HG02588 (cell line): ENCODE measurements at regions not wholly inside any gene's neighbourhood (a gene's known extent, or its start where the extent isn't known, plus 50 kb on each side); places are given as distances from the start of the nearest gene placed in this dataset.
"Not testable (repeated sequence)": the region's sequence is repeated elsewhere in the genome, so short reads cannot be mapped to it uniquely, and the experiment has no call there.

Experiments
- ATAC-seq: cut with Tn5 transposase; IDR thresholded peaks from one replicate; pipeline ENCODE4 v1.9.1; 2021; ENCODE audit warnings: mild to moderate bottlenecking, moderate library complexity; ENCODE audit not compliant: unreplicated experiment

DNA sequence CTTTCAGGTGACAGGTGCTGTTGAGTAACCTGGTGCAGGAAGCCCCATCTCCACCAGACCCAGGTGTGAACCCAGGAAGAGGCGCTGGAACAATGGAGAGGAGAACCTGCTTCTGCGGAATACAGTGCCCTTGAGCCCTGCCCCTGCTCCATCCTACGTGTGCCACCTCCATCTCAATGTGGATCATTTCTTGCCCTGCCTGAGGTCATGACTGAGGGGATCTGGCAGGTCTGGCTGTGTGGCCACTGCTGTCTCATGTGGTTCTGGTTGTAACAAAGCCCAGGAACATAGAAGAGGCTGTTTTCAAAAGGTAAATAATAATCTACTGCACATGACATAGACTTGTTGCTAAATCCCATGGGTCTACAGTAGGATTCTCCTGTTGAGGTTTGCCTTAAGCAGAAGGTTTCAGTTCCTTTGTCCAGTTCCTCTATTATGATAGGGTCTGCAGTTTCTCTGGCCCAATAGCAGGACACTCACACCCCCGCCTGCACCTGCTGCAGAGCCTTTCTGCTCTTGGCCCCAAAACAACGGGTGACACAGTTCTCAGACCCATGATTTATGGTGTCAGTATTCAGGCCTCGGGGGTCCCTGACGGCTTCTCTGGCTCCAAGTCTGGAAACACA is 113.5 kb upstream of the IGLL5 start:
- ATAC-seq = no peak

- not testable (repeated sequence) for ATAC-seq
Measured at GRCh38 chr22:22774762-22775161, 112.9 kb upstream of the IGLL5 start.

GRCh38 chr22:22776121-22776520 is 111.5 kb upstream of the IGLL5 start:
- ATAC-seq = no peak

DNA sequence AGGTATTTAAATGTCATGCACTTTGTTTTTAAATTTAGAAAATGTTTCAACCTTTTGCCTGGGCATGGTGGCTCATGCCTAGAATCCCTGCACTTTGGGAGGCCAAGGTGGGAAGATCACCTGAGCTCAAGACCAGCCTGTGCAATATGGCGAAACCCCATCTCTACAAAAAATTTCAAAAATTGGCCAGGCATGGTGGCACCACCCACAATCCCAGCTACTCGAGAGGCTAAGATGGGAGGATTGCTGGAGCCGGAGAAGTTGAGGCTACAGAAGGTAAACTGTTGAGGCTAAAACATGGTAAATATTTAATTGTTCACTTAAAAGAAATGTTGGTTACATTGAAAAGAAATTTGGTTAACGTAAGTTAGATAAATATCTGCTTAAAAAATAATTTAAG is 108.4 kb upstream of the IGLL5 start:
- ATAC-seq = no peak

DNA sequence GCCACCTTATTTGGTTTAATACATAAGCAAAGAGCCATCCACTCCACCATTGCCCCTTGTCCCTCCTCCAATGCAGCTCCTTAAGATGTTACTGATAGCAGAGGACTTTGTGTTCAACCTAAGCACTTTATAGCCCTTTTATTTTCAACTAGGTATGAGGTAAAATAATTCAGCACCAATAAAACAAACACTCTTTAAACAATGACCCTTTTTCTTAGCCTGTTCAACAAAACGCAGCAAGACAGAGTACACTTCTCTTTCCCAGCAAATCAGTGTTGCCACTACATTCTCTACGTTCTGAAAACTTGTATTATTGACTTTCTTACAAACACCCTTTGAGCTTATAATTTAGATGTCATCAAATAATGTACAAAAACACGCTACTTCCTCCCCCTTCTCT is 104.0 kb upstream of the IGLL5 start:
- no peak for ATAC-seq

GRCh38 chr22:22784249-22785039 is 103.2 kb upstream of the IGLL5 start:
- no peak for ATAC-seq

DNA sequence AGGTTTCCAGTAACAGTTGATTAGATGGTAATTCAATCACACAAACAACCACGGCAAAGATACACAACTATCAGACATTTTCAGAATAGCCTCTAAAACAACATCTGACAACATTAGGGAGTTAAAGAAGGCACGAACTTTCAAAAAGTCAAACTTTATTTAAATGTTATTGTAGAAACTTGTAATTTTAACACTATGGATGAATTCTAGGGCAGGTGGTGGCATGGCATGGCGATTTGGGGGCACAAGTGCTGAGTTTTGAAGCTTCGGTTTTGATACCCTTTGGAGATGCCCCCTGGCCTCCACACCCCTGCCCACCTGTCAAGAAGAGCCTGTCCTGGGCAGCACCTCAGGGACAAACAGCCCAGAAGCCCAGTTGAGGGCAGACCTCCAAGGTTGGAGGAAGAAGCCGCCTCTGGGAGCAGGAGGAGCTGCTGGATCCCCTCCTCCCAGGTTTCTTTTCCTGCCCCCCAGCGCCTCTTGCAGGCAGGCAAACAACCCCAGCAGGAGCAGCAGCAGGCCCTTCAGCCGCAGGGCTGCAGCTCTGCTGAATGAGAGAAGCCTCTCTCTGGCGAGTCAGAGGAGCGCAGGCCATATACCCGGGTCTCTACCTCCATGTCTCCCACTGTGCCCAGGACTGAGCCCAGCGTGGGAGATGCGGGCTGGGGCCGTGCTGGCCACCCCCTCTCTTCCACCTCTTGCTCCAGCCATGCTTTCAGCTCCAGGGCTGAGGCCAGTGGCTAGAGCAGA is 102.1 kb upstream of the IGLL5 start:
- ATAC-seq = no peak

DNA sequence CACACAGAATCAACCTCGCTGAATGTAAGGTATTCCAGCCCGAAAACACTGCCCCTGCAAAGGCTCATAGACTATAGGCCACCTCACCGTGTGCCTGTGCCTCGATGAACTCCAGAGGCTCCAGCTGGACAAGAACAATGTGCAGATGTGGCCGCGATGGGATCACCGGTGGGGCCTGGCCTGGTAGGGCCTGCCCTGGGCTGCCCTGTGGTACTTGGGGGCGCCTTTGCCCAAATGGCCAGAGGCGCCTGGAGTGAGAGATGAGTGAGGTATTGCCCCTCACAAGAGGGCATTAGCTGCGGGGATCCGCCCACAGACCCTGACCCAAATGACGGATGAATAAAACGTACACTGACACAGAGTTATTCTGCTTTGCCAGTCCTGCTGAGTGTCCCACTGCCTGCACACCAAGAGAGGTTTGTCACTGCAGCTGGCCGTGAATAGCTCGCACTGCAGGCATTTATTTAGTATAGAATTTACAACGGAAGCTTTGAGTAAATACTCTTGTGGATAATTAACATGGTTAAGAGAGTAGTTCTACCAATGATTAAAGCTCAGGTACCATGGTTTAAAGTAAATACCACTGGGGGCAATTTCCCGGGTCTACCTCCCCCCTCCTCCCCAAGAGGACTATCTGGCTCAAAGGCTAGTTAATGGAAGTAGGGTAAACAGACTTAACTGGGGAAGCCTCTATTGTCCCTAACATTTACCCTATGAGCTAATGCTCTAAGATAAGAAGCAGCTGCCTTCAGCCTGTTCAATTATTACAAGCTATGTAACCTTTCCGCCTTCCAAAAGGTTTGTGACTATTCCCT is 101.1 kb upstream of the IGLL5 start:
- ATAC-seq = no peak

DNA sequence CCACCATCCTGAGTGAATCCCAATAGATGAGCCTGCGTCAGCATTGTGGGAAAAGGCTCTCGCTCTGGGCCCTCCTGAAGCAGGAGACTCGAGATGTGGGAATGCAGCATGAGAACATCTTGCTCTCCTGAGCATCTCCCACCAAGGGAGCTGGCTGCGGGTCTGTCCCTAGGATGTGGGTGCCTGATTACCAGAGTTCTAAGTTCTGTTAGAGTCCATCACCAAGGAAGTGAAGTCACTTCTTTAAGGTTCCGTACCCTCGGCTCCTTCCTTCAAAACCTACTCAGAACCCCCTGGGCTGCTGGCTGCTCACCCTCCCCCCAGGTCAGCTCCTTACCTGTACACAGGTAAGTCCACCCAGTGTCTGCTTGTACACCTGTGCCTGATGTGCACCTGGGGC is 100.5 kb upstream of the IGLL5 start:
- ATAC-seq = no peak

GRCh38 chr22:22787786-22788459 is 99.7 kb upstream of the IGLL5 start:
- no peak for ATAC-seq

- no peak for ATAC-seq
Measured at GRCh38 chr22:22788460-22789037, 99.1 kb upstream of the IGLL5 start.

- ATAC-seq = no peak
Measured at GRCh38 chr22:22789233-22789921, 98.2 kb upstream of the IGLL5 start.

DNA sequence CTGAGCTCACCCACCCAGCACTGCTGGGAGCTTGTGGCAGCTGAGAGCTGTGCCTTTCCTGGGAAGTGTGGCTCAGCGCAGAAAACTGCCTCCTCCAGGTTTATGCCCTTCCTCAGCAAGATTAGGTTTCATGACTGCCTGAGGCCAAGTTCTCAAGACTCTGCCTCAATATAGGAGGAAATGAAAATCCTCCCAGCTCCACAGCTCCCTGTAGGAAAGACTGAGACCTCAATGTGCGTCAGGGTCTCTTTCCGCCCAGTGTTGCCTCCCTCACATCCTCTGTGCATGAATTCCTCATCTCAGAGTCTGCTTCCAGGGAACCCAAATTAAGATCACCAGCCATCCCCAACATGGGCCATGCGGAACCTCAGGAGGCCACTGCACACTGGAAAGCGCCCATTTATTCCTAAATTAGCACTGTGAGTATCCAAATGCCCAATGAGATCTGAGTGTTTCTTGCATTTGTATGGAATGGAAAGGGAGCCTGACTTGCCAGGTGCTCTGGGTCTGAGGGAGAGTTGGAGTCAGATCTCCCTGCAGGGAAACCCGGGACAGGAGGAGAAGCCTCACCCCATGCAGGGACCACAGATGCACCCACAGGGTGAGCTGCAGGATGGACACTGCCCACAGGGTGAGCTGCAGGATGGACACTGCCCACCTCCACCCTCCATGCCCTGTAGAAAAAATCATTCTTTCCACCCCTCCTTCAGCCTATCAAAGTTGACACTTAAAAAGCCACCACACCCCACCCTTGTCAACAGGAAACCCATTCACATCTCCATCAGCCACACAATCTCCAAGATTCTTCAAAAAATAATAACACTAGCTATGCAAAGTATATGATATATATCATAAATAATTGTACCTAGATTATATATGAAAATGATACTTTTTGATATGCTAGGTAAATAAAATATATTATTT is 97.4 kb upstream of the IGLL5 start:
- no peak for ATAC-seq

DNA sequence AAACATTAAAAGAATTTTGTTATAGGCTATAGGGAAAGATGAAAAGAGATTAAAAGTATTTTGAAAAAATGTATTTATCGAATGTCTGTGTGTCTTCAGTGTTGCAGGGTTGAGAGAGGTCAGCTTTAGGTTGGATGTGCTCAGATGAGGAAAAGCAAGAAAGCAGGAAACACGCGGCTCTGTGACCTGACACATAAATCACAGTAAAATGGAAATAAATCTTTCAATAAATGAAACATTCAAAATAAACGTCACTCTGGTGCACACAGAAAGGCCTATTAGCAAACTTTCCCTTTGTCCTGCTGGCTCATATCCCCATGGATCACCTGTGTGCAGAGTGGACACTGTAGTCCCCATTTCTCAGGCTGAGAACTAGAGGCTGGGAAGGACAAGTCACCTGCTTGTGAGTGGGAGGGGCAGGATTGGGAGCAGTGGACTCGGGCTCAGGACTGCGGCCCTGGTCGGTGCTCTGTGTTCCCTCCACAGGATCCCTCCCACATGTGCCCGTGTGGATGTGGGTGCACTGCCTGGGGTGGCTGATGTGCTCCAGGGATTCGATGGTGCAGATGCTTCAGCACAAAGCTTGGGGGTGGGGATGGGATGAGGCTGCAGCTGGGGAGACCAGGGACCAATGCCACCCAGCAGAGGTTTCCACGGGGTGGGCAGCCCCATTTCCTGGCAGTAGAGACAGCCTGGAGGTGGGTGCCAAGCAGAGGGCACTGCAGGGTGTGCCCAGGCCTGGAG is 96.0 kb upstream of the IGLL5 start:
- ATAC-seq = no peak

GRCh38 chr22:22792205-22792786 is 95.3 kb upstream of the IGLL5 start:
- ATAC-seq = not testable (repeated sequence)

DNA sequence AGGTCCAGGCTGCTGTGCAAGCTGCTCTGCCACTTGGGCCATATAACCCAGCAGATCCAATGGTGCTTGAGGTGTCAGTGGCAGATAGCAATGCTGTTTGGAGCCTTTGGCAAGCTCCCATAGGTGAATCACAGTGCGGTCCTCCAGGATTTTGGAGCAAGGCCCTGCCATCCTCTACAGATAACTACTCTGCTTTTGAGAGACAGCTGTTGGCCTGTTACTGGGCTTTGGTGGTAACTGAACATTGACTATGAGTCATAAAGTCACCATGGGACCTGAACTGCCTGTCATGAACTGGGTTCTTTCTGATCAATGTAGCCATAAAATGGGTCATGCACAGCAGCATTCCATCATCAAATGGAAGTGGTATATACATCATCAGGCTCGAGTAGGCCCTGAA is 92.0 kb upstream of the IGLL5 start:
- not testable (repeated sequence) for ATAC-seq

- no peak for ATAC-seq
Measured at GRCh38 chr22:22796724-22797123, 90.9 kb upstream of the IGLL5 start.
